ENCODE measurements at regions not wholly inside any gene's neighbourhood (a gene's known extent, or its start where the extent isn't known, plus 50 kb on each side); places are given as distances from the start of the nearest gene placed in this dataset.
"Not testable (repeated sequence)": the region's sequence is repeated elsewhere in the genome, so short reads cannot be mapped to it uniquely, and the experiment has no call there.

GRCh38 chr10:78602201-78602932 lies 466.4 kb upstream of the ZMIZ1 start:
- no peak for DNase-seq

GRCh38 chr10:78604286-78604685 lies 464.5 kb upstream of the ZMIZ1 start:
- DNase-seq, result no peak

DNA sequence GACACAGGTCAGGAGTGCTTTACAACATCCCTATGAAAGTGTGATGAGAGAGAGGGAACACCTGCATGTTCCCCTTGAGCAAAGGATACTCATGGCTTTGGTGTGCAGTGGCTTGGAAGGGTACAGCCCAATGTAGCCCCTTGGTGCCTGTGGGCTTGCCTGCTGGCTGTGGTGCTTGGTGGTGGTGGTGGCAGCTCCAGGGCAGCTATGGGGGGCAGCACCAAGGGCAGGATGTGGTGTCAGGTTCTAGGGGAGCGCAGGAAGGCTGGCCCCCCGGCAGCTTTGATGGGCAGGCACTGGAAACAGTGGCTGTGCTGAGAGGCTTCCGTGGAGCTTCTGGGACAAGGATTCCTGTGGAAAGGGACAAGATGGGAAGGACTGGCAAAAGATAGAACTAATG lies 464.0 kb upstream of the ZMIZ1 start:
- no peak for DNase-seq

DNA sequence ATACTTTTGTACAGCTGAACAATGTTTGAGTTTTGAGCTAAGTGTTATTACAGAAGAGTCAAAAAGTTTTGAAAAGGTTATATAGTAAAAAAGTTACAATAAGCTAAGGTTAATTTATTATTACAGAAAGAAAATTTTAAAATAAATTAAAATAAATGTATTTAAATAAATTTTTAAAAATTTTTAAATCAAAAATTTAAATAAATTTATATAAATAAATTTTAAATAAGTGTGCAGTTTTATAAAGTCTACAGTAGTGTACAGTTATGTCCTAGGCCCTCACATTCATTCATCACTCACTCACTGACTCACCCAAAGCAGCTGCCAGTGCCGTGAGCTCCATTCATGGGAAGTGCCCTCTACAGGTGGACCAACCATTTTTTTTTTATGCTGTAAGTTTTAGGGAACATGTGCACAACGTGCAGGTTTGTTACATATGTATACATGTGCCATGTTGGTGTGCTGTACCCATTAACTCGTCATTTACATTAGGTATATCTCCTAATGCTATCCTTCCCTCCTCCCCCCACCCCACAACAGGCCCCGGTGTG lies 462.9 kb upstream of the ZMIZ1 start:
- DNase-seq, result no peak

GRCh38 chr10:78606766-78607165 lies 462.0 kb upstream of the ZMIZ1 start:
- not testable (repeated sequence) for DNase-seq

GRCh38 chr10:78609976-78610375 lies 458.8 kb upstream of the ZMIZ1 start:
- DNase-seq, result peak in 1 of 2 experiments; percentile 7

GRCh38 chr10:78613132-78613531 lies 455.6 kb upstream of the ZMIZ1 start:
- DNase-seq, result no peak

DNA sequence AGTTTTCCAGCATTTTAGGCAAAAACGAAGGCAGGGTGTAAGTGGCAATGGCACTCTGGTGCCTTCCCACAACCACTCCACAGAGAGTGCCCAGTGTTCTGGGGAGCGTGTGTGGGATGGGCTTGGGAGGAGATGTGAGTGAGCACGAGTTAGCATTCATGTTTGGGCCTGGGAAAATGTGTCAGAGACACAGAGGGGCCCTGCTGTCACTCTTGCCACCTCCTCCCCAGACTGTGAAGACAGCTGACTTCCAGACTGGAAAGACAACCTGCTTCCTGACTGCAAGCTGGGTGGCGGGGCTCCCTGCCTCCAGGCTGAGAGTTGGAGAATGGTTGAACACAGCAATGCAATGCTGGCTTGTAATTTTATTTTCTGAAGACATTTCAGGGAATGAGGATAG lies 454.5 kb upstream of the ZMIZ1 start:
- DNase-seq, result no peak

DNA sequence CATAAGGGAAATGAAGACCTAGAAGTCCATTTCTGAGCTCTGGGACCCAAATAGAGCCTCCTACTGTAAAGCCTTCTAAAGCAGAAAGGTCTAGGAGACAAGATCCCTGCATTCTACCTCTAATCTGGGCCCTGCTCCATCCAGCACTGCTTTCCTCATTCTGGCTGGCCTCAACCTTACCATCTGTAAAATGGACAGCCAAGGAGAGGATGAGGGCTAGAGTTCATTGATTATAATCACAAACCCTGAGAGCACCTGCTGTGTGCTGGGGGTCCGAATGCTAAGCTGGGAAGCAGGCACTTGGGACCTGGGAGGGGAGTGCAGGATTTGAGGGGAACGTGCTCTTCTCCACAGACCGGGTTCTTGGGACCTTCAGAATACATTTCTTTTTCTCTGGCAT lies 454.0 kb upstream of the ZMIZ1 start:
- no peak for DNase-seq

- DNase-seq, result no peak
Observed at GRCh38 chr10:78616125-78616695, 452.6 kb upstream of the ZMIZ1 start.

DNA sequence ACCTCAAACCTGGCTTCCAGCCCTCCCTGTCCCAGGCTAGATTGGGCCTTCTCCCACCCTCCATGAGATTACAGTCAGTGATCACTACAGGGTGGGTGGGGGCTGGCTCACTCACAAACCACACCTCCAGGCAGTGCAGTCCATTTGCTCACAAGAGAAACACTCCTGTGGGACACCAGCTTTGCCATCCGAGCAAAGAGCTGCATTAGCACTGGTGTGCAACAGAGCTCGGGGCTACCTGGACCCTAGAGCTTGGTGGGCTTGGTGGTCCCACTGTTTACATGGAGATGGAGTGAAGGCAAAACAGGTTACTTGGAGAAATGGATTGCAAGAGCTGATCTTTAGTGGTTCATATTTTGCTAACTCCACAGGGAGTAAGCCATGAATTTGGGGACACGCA lies 451.7 kb upstream of the ZMIZ1 start:
- DNase-seq, result no peak

DNA sequence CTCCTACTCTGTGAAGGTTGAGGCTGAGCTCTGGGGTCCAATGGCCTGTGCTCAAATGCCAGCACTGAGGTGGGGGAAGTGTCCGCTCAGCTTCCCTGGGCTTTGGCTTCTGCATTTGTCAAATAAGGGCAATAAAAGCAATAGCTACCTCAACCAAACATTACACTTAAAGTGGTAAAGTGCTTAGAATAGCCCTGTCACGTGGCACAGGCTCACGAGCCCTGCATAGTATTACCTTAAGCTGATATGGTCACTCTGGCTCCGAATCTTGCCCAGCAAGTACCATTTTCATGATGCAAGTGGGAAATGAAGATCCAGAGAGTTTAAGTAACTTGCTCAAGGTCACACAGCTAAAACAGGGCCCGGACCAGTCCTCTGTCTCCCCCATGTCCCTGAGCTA lies 451.1 kb upstream of the ZMIZ1 start:
- DNase-seq, result no peak

GRCh38 chr10:78618050-78618449 lies 450.7 kb upstream of the ZMIZ1 start:
- DNase-seq, result no peak

GRCh38 chr10:78619115-78619851 lies 449.5 kb upstream of the ZMIZ1 start:
- no peak for DNase-seq

DNA sequence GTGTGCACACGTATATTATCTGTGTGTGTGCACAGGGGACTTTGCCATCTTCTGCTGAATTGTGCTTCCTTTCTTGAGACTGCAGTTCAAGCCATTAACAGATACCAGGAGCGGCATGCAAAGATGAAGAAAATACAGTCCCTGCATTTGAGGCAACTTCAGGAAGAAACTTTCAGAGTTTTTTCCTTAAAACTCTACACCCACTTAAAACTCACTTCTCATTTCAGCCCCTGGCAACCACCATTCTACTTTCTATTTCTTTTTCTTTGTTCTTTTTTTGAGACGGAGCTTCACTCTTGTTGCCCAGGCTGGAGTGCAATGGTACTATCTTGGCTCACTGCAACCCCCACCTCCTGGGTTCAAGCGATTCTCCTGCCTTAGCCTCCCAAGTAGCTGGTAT lies 448.9 kb upstream of the ZMIZ1 start:
- DNase-seq, result no peak

GRCh38 chr10:78620985-78621799 lies 447.6 kb upstream of the ZMIZ1 start:
- peak in 1 of 2 experiments; percentile 11 for DNase-seq

DNA sequence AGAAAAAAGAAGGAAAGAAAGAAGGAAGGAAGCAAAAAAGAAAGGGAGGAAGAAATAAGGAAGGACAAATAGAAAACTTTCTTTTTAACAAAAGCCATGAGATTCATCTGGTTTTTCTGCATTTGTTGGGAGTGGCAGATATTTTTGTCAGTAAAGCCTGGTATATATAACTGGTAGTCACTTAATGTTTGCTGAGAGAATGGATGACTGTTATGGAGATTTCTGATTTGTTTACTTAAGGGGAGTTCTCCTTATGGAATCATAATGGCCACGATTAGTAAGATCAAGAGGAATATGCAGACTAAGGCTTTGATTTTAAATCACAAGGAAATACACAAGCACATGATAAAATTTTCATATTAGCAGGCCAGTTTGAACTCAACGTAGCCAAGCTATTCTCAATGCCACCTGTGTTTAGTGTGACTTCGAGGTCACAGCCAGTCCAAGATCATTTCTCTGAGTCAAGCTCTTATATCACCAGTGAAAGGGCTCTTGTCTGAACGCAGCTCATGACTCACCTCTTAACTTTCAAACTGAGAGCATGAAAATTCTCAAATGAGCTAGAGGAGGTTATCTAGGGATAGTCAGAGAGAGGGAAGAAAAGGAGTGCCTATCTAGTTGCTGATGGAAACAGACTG lies 445.1 kb upstream of the ZMIZ1 start:
- DNase-seq, result no peak

- no peak for DNase-seq
Observed at GRCh38 chr10:78624791-78625190, 444.0 kb upstream of the ZMIZ1 start.

- DNase-seq, result no peak
Observed at GRCh38 chr10:78626471-78626870, 442.3 kb upstream of the ZMIZ1 start.

GRCh38 chr10:78627254-78627795 lies 441.4 kb upstream of the ZMIZ1 start:
- DNase-seq, result no peak

DNA sequence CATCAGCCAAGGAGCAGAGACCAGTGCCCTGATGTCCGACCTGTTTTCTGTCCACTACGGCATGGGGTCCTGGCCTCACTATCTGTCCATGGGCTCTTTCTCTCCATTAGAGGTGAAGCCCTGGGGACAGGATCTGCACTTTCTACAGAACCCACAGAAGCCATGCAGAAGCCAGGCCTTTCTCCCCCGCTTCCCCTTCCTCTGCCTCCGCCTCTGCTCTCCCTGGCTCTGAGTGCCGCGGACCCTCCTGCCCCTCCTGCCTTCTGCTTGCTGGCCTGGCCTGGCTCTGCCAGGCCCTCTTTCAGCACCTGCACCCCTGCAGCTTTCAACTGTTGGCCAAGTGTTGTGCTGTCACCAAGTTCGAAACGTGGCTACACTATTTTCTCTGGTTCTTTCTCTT lies 439.8 kb upstream of the ZMIZ1 start:
- no peak for DNase-seq

- DNase-seq, result no peak
Observed at GRCh38 chr10:78629773-78630172, 439.0 kb upstream of the ZMIZ1 start.

Measured in AML-193 (cell line).